HG02970 (cell line): ENCODE measurements at regions not wholly inside any gene's neighbourhood (a gene's known extent, or its start where the extent isn't known, plus 50 kb on each side); places are given as distances from the start of the nearest gene placed in this dataset.

Experiments
- ATAC-seq: cut with Tn5 transposase; IDR thresholded peaks from one replicate; pipeline ENCODE4 v1.9.1; 2021; ENCODE audit warnings: mild to moderate bottlenecking, moderate library complexity, moderate number of reproducible peaks; ENCODE audit not compliant: unreplicated experiment, low FRiP score

GRCh38 chr1:222306011-222306410, 241.9 kb downstream of the HHIPL2 start:
- ATAC-seq, result no peak

GRCh38 chr1:222301652-222302051, 246.3 kb downstream of the HHIPL2 start:
- no peak for ATAC-seq

GRCh38 chr1:222299524-222299923, 248.4 kb downstream of the HHIPL2 start:
- no peak for ATAC-seq

GRCh38 chr1:222290866-222291265, 257.0 kb downstream of the HHIPL2 start:
- ATAC-seq, result no peak

- ATAC-seq, result no peak
Measured at GRCh38 chr1:222288053-222288452, 259.9 kb downstream of the HHIPL2 start.

GRCh38 chr1:222286011-222286410, 261.9 kb downstream of the HHIPL2 start:
- no peak for ATAC-seq

- ATAC-seq, result no peak
Measured at GRCh38 chr1:222285526-222285925, 262.4 kb downstream of the HHIPL2 start.

- no peak for ATAC-seq
Measured at GRCh38 chr1:222284466-222284865, 263.4 kb downstream of the HHIPL2 start.

- no peak for ATAC-seq
Measured at GRCh38 chr1:222283147-222283768, 264.6 kb downstream of the HHIPL2 start.

GRCh38 chr1:222279591-222279990, 268.3 kb downstream of the HHIPL2 start:
- ATAC-seq, result no peak

- ATAC-seq, result no peak
Measured at GRCh38 chr1:222278501-222278900, 269.4 kb downstream of the HHIPL2 start.

GRCh38 chr1:222275729-222276465, 272.0 kb downstream of the HHIPL2 start:
- ATAC-seq, result no peak

GRCh38 chr1:222275001-222275728, 272.7 kb downstream of the HHIPL2 start:
- no peak for ATAC-seq

- no peak for ATAC-seq
Measured at GRCh38 chr1:222266223-222267196, 281.4 kb downstream of the HHIPL2 start.

- ATAC-seq, result no peak
Measured at GRCh38 chr1:222263791-222264190, 284.1 kb downstream of the HHIPL2 start.

GRCh38 chr1:222257027-222257426, 290.9 kb downstream of the HHIPL2 start:
- no peak for ATAC-seq

GRCh38 chr1:222256058-222256457, 291.8 kb downstream of the HHIPL2 start:
- ATAC-seq, result no peak

GRCh38 chr1:222252788-222253187, 295.1 kb downstream of the HHIPL2 start:
- no peak for ATAC-seq

- no peak for ATAC-seq
Measured at GRCh38 chr1:222251847-222252246, 296.1 kb downstream of the HHIPL2 start.

- no peak for ATAC-seq
Measured at GRCh38 chr1:222250376-222250775, 297.5 kb downstream of the HHIPL2 start.
